Suprapubic skin (tissue), 4 donors: ENCODE measurements at regions not wholly inside any gene's neighbourhood (a gene's known extent, or its start where the extent isn't known, plus 50 kb on each side); places are given as distances from the start of the nearest gene placed in this dataset.

Experiments used
- CTCF ChIP-seq, 2 donors: fragments of 200-600 bp in 1 of 2; fragments of 450-650 bp in 1 of 2; sonication (generic) in 1 of 2; IDR thresholded peaks; one replicate each; pipeline ENCODE4 v1.5.1; 2016 to 2019; ENCODE audit warnings: antibody characterized with exemption in 2 of 2, mild to moderate bottlenecking in 1 of 2, moderate library complexity in 1 of 2
- EP300 ChIP-seq: sonication (generic); formaldehyde crosslinking; IDR thresholded peaks from one replicate; pipeline ENCODE4 v1.6.1; 2017; ENCODE audit warnings: antibody characterized with exemption
- POLR2A ChIP-seq, 2 donors: fragments of 450-650 bp; IDR thresholded peaks; one replicate each; pipeline ENCODE4 v1.6.1; 2017; ENCODE audit warnings: antibody characterized with exemption in 2 of 2, mild to moderate bottlenecking in 2 of 2, moderate library complexity in 2 of 2
- POLR2AphosphoS5 ChIP-seq, 3 donors: sonication (generic); formaldehyde crosslinking; IDR thresholded peaks; one replicate each; pipeline ENCODE4 v1.6.1; 2017; ENCODE audit warnings: antibody characterized with exemption in 3 of 3

- no peak for TF ChIP-seq EP300
- TF ChIP-seq CTCF (IDR thresholded peaks at IDR 0.05): no peak
- no peak for TF ChIP-seq POLR2A (IDR thresholded peaks at IDR 0.05)
- TF ChIP-seq POLR2AphosphoS5 (IDR thresholded peaks at IDR 0.05): no peak
Measured at GRCh38 chr5:61771062-61771461, 439.0 kb downstream of the ZSWIM6 start.
